ENCODE measurements at regions not wholly inside any gene's neighbourhood (a gene's known extent, or its start where the extent isn't known, plus 50 kb on each side); places are given as distances from the start of the nearest gene placed in this dataset.
A peak's percentile ranks its signal among the peaks of the same experiment; 100 is the strongest.

GRCh38 chr12:116382686-116383530 is 105.4 kb upstream of the MED13L start:
- peak; percentile 98 for DNase-seq (ENCODE audit: low read depth)

GRCh38 chr12:116384175-116384574 is 106.7 kb upstream of the MED13L start:
- no peak for DNase-seq (ENCODE audit: low read depth)

GRCh38 chr12:116384691-116385485 is 107.4 kb upstream of the MED13L start:
- DNase-seq (ENCODE audit: low read depth): peak; percentile 45

GRCh38 chr12:116385486-116386217 is 108.2 kb upstream of the MED13L start:
- peak; percentile 79 for DNase-seq (ENCODE audit: low read depth)

GRCh38 chr12:116389326-116389725 is 111.8 kb upstream of the MED13L start:
- no peak for DNase-seq (ENCODE audit: low read depth)

- DNase-seq (ENCODE audit: low read depth): peak; percentile 93
Measured at GRCh38 chr12:116389990-116390389, 112.5 kb upstream of the MED13L start.

GRCh38 chr12:116390401-116391335 is 113.2 kb upstream of the MED13L start:
- DNase-seq (ENCODE audit: low read depth): no peak

- no peak for DNase-seq (ENCODE audit: low read depth)
Measured at GRCh38 chr12:116391501-116391900, 114.0 kb upstream of the MED13L start.

- DNase-seq (ENCODE audit: low read depth): no peak
Measured at GRCh38 chr12:116392061-116392460, 114.6 kb upstream of the MED13L start.

GRCh38 chr12:116393255-116393654 is 115.8 kb upstream of the MED13L start:
- DNase-seq (ENCODE audit: low read depth): no peak

GRCh38 chr12:116393859-116394650 is 116.6 kb upstream of the MED13L start:
- DNase-seq (ENCODE audit: low read depth): no peak

- no peak for DNase-seq (ENCODE audit: low read depth)
Measured at GRCh38 chr12:116395396-116395795, 117.9 kb upstream of the MED13L start.

- peak; percentile 85 for DNase-seq (ENCODE audit: low read depth)
Measured at GRCh38 chr12:116397148-116397547, 119.7 kb upstream of the MED13L start.

- DNase-seq (ENCODE audit: low read depth): no peak
Measured at GRCh38 chr12:116398193-116398592, 120.7 kb upstream of the MED13L start.

GRCh38 chr12:116399055-116399454 is 121.6 kb upstream of the MED13L start:
- DNase-seq (ENCODE audit: low read depth): no peak

GRCh38 chr12:116400636-116401372 is 123.3 kb upstream of the MED13L start:
- DNase-seq (ENCODE audit: low read depth): no peak

- no peak for DNase-seq (ENCODE audit: low read depth)
Measured at GRCh38 chr12:116401565-116401964, 124.1 kb upstream of the MED13L start.

GRCh38 chr12:116402163-116402939 is 124.9 kb upstream of the MED13L start:
- DNase-seq (ENCODE audit: low read depth): no peak

GRCh38 chr12:116403546-116403945 is 126.1 kb upstream of the MED13L start:
- DNase-seq (ENCODE audit: low read depth): no peak

Measured in amniotic epithelial cell (primary cell).